ENCODE measurements at regions not wholly inside any gene's neighbourhood (a gene's known extent, or its start where the extent isn't known, plus 50 kb on each side); places are given as distances from the start of the nearest gene placed in this dataset.

DNA sequence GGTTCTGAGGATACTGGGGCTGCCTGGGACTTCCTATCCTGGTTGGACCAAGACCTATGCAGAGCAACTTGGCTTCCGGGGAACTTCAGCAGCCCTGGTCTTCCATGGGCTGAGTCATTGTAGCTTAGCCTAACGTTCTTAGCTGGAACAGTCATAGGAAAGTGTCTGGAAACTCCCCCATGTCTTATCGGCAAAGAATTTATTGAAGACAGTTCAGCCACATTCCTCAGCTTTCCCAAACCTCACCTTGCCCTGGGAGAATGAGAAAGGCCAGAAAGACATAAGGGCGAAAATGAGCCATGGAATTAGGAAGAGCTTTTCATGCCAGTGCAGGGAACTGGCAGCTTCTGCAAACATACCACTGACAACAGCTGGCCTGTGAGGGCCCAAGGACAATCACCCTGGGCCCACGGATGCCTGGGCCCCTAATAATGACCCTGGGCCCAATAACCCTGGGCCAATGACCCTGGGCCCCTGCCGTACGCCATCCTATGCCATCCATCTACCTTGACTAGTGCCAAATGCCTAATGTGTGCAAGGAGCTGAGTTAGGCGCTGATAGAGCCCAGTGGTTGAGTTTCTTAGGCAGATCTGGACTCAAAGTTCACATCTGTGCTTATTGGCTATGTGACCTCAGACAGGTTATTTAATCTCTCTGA lies 114.4 kb upstream of the GADD45A start:
- TF ChIP-seq, protein P1, sequence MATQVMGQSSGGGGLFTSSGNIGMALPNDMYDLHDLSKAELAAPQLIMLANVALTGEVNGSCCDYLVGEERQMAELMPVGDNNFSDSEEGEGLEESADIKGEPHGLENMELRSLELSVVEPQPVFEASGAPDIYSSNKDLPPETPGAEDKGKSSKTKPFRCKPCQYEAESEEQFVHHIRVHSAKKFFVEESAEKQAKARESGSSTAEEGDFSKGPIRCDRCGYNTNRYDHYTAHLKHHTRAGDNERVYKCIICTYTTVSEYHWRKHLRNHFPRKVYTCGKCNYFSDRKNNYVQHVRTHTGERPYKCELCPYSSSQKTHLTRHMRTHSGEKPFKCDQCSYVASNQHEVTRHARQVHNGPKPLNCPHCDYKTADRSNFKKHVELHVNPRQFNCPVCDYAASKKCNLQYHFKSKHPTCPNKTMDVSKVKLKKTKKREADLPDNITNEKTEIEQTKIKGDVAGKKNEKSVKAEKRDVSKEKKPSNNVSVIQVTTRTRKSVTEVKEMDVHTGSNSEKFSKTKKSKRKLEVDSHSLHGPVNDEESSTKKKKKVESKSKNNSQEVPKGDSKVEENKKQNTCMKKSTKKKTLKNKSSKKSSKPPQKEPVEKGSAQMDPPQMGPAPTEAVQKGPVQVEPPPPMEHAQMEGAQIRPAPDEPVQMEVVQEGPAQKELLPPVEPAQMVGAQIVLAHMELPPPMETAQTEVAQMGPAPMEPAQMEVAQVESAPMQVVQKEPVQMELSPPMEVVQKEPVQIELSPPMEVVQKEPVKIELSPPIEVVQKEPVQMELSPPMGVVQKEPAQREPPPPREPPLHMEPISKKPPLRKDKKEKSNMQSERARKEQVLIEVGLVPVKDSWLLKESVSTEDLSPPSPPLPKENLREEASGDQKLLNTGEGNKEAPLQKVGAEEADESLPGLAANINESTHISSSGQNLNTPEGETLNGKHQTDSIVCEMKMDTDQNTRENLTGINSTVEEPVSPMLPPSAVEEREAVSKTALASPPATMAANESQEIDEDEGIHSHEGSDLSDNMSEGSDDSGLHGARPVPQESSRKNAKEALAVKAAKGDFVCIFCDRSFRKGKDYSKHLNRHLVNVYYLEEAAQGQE (tag by site-specific recombination; IDR thresholded peaks at IDR 0.05), result no peak
- TF ChIP-seq ZNF248 (tag by site-specific recombination; IDR thresholded peaks at IDR 0.05) (no peak), ZNF274 (IDR thresholded peaks at IDR 0.05; ENCODE audit: low read length) (no peak), ZNF274 (tag by site-specific recombination; IDR thresholded peaks at IDR 0.05; ENCODE audit: borderline replicate concordance) (no peak), ZFP41 (tag by site-specific recombination; IDR thresholded peaks at IDR 0.05; ENCODE audit: borderline replicate concordance) (no peak), ZBTB26 (tag by site-specific recombination; optimal IDR thresholded peaks at IDR 0.05) (no peak), KLF1 (tag by site-specific recombination; IDR thresholded peaks at IDR 0.05) (no peak), ZNF132 (tag by site-specific recombination; IDR thresholded peaks at IDR 0.05; ENCODE audit: borderline replicate concordance) (no peak), ZNF24 (tag by site-specific recombination; IDR thresholded peaks at IDR 0.05) (no peak), ZNF202 (tag by site-specific recombination; IDR thresholded peaks at IDR 0.05; ENCODE audit: borderline replicate concordance) (no peak), ZNF510 (tag by site-specific recombination; IDR thresholded peaks at IDR 0.05; ENCODE audit: insufficient replicate concordance) (no peak)
- TF ChIP-seq, protein P2, sequence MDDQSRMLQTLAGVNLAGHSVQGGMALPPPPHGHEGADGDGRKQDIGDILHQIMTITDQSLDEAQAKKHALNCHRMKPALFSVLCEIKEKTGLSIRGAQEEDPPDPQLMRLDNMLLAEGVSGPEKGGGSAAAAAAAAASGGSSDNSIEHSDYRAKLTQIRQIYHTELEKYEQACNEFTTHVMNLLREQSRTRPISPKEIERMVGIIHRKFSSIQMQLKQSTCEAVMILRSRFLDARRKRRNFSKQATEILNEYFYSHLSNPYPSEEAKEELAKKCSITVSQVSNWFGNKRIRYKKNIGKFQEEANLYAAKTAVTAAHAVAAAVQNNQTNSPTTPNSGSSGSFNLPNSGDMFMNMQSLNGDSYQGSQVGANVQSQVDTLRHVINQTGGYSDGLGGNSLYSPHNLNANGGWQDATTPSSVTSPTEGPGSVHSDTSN (CRISPR knock-in tag; IDR thresholded peaks at IDR 0.05), result no peak
- TF ChIP-seq, protein P3, sequence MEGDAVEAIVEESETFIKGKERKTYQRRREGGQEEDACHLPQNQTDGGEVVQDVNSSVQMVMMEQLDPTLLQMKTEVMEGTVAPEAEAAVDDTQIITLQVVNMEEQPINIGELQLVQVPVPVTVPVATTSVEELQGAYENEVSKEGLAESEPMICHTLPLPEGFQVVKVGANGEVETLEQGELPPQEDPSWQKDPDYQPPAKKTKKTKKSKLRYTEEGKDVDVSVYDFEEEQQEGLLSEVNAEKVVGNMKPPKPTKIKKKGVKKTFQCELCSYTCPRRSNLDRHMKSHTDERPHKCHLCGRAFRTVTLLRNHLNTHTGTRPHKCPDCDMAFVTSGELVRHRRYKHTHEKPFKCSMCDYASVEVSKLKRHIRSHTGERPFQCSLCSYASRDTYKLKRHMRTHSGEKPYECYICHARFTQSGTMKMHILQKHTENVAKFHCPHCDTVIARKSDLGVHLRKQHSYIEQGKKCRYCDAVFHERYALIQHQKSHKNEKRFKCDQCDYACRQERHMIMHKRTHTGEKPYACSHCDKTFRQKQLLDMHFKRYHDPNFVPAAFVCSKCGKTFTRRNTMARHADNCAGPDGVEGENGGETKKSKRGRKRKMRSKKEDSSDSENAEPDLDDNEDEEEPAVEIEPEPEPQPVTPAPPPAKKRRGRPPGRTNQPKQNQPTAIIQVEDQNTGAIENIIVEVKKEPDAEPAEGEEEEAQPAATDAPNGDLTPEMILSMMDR (tag by site-specific recombination; IDR thresholded peaks at IDR 0.05), result no peak
- TF ChIP-seq, protein P4, sequence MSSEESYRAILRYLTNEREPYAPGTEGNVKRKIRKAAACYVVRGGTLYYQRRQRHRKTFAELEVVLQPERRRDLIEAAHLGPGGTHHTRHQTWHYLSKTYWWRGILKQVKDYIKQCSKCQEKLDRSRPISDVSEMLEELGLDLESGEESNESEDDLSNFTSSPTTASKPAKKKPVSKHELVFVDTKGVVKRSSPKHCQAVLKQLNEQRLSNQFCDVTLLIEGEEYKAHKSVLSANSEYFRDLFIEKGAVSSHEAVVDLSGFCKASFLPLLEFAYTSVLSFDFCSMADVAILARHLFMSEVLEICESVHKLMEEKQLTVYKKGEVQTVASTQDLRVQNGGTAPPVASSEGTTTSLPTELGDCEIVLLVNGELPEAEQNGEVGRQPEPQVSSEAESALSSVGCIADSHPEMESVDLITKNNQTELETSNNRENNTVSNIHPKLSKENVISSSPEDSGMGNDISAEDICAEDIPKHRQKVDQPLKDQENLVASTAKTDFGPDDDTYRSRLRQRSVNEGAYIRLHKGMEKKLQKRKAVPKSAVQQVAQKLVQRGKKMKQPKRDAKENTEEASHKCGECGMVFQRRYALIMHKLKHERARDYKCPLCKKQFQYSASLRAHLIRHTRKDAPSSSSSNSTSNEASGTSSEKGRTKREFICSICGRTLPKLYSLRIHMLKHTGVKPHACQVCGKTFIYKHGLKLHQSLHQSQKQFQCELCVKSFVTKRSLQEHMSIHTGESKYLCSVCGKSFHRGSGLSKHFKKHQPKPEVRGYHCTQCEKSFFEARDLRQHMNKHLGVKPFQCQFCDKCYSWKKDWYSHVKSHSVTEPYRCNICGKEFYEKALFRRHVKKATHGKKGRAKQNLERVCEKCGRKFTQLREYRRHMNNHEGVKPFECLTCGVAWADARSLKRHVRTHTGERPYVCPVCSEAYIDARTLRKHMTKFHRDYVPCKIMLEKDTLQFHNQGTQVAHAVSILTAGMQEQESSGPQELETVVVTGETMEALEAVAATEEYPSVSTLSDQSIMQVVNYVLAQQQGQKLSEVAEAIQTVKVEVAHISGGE (tag by site-specific recombination; conservative IDR thresholded peaks at IDR 0.05; ENCODE audit: low read depth), result no peak

Data from HEK293 (cell line).